ENCODE measurements at regions not wholly inside any gene's neighbourhood (a gene's known extent, or its start where the extent isn't known, plus 50 kb on each side); places are given as distances from the start of the nearest gene placed in this dataset.

- H3K36me3 ChIP-seq: no peaks in the 10 kb centered on the region
- no peaks in the 10 kb centered on the region for H3K9me3 ChIP-seq
- no peaks in the 10 kb centered on the region for H3K27me3 ChIP-seq
- TF ChIP-seq POLR2AphosphoS5 (IDR thresholded peaks at IDR 0.05): no peak
- no peak for TF ChIP-seq POLR2A (IDR thresholded peaks at IDR 0.05)
- no peak for TF ChIP-seq EP300 (IDR thresholded peaks at IDR 0.05)
- no peak for TF ChIP-seq CTCF (IDR thresholded peaks at IDR 0.05)
- no peak overlapping the region for H3K4me3 ChIP-seq
- H3K27ac ChIP-seq: no peak overlapping the region
- no peak for DNase-seq (ENCODE audit: low spot score in 2 of 2)
- WGBS: 98% methylated on average over 3 of the region's 3 CpGs
- no peaks in the 10 kb centered on the region for H3K4me1 ChIP-seq
Measured at GRCh38 chr2:18913512-18913911, 324.1 kb upstream of the NT5C1B start.

DNA sequence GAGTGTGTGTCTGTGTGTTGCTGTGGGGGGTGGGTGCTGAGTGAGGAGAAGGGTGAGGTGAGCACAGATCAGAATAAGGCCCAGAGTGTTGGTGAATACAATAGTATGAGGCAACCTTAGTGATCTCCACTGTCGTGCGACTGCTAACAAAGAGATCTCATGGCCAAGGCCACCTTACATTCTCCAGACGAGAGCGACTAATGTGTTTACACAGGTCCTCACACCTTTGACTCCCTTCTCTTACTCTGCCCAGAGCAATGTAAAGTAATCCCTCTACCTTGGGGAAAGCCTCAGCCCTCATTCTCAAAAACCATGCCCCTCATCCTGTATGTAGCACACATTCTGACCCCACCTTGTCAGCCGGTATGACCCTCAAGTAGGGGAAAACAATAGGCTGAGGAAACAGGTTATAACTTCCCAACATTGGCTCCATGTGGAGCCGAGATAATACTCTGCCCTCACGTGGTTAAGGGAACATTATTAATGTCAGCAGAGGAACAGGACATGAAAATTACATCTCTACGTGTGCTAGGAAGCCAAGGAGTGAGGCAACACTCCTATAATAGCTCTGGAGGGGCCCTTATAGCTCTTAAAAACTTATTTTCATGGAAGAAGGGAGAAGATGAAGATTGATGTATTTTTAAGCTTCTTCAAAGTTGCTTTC is 323.0 kb upstream of the NT5C1B start:
- no peaks in the 10 kb centered on the region for H3K4me1 ChIP-seq
- no peak for DNase-seq (ENCODE audit: low spot score in 2 of 2)
- no peak overlapping the region for H3K27ac ChIP-seq
- WGBS: 76% methylated on average over 8 of the region's 8 CpGs
- H3K4me3 ChIP-seq: no peak overlapping the region
- no peak for TF ChIP-seq CTCF (IDR thresholded peaks at IDR 0.05)
- no peak for TF ChIP-seq POLR2A (IDR thresholded peaks at IDR 0.05)
- no peak for TF ChIP-seq POLR2AphosphoS5 (IDR thresholded peaks at IDR 0.05)
- TF ChIP-seq EP300 (IDR thresholded peaks at IDR 0.05): no peak
- H3K36me3 ChIP-seq: no peaks in the 10 kb centered on the region
- H3K27me3 ChIP-seq: no peaks in the 10 kb centered on the region
- no peaks in the 10 kb centered on the region for H3K9me3 ChIP-seq

DNA sequence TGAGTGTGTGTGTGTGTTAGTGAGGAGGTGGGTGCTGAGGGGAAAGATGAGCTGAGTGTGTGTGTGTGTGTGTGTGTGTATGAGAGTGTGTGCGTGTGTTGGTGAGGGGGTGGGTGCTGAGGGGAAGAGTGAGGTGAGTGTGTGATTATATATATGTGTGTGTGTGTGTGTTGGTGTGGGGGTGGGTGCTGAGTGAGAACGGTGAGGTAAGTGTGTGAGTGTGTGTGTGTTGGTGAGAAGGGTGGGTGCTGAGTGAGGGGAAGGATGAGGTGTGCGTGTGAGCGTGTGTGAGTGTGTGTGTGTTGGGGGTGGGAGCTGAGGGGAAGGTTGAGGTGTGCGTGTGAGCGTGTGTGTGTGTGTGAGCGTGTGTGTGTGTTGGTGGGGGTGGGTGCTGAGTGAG is 322.0 kb upstream of the NT5C1B start:
- no peak for TF ChIP-seq POLR2A (IDR thresholded peaks at IDR 0.05)
- no peak for TF ChIP-seq EP300 (IDR thresholded peaks at IDR 0.05)
- TF ChIP-seq POLR2AphosphoS5 (IDR thresholded peaks at IDR 0.05): no peak
- TF ChIP-seq CTCF (IDR thresholded peaks at IDR 0.05): no peak
- no peaks in the 10 kb centered on the region for H3K9me3 ChIP-seq
- no peak overlapping the region for H3K27ac ChIP-seq
- DNase-seq (ENCODE audit: low spot score in 2 of 2): no peak
- H3K27me3 ChIP-seq: no peaks in the 10 kb centered on the region
- 91% methylated on average over 7 of the region's 7 CpGs for WGBS
- H3K36me3 ChIP-seq: no peaks in the 10 kb centered on the region
- H3K4me3 ChIP-seq: no peak overlapping the region
- no peaks in the 10 kb centered on the region for H3K4me1 ChIP-seq

GRCh38 chr2:18910843-18911242 is 321.5 kb upstream of the NT5C1B start:
- no peaks in the 10 kb centered on the region for H3K9me3 ChIP-seq
- H3K4me3 ChIP-seq: no peak overlapping the region
- no peak overlapping the region for H3K27ac ChIP-seq
- no peaks in the 10 kb centered on the region for H3K36me3 ChIP-seq
- DNase-seq (ENCODE audit: low spot score in 2 of 2): no peak
- 40% methylated on average over 4 of the region's 4 CpGs for WGBS
- TF ChIP-seq POLR2AphosphoS5 (IDR thresholded peaks at IDR 0.05) (no peak), EP300 (IDR thresholded peaks at IDR 0.05) (no peak), CTCF (IDR thresholded peaks at IDR 0.05) (no peak), POLR2A (IDR thresholded peaks at IDR 0.05) (no peak)
- no peaks in the 10 kb centered on the region for H3K27me3 ChIP-seq
- no peaks in the 10 kb centered on the region for H3K4me1 ChIP-seq

GRCh38 chr2:18907937-18908336 is 318.6 kb upstream of the NT5C1B start:
- Histone ChIP-seq H3K27ac (no peak overlapping the region), H3K4me1 (no peaks in the 10 kb centered on the region), H3K27me3 (no peaks in the 10 kb centered on the region), H3K9me3 (no peaks in the 10 kb centered on the region), H3K36me3 (no peaks in the 10 kb centered on the region), H3K4me3 (no peak overlapping the region)
- TF ChIP-seq EP300 (IDR thresholded peaks at IDR 0.05): no peak
- TF ChIP-seq POLR2AphosphoS5 (IDR thresholded peaks at IDR 0.05): no peak
- no peak for TF ChIP-seq POLR2A (IDR thresholded peaks at IDR 0.05)
- TF ChIP-seq CTCF (IDR thresholded peaks at IDR 0.05): no peak
- 82% methylated on average over 3 of the region's 3 CpGs for WGBS
- no peak for DNase-seq (ENCODE audit: low spot score in 2 of 2)

Data from suprapubic skin (tissue), 4 donors.